ENCODE measurements at regions not wholly inside any gene's neighbourhood (a gene's known extent, or its start where the extent isn't known, plus 50 kb on each side); places are given as distances from the start of the nearest gene placed in this dataset.

- no peak for TF ChIP-seq CTCF (IDR thresholded peaks at IDR 0.05)
- no peak for TF ChIP-seq POLR2A (IDR thresholded peaks at IDR 0.05)
Measured at GRCh38 chr19:53730391-53730790, 93.7 kb downstream of the NLRP12 start.
